Stimulated activated CD4-positive, alpha-beta T cell treated with anti-CD3 and anti-CD28 coated beads, Interleukin-2, amount 100 ng/mL, for 24 hours (primary cell): ENCODE measurements at regions not wholly inside any gene's neighbourhood (a gene's known extent, or its start where the extent isn't known, plus 50 kb on each side); places are given as distances from the start of the nearest gene placed in this dataset.
A peak's percentile ranks its signal among the peaks of the same experiment; 100 is the strongest.
"Not testable (repeated sequence)": the region's sequence is repeated elsewhere in the genome, so short reads cannot be mapped to it uniquely, and the experiment has no call there.

ENCODE experiments used
- DNase-seq, 2 donors: peaks; one replicate each; pipeline ENCODE4 v3.0.0-alpha.2; 2020

GRCh38 chr1:213324859-213325258 is 273.8 kb downstream of the RPS6KC1 start:
- no peak for DNase-seq

GRCh38 chr1:213325482-213325881 is 274.4 kb downstream of the RPS6KC1 start:
- DNase-seq, result no peak

GRCh38 chr1:213326281-213327016 is 275.4 kb downstream of the RPS6KC1 start:
- DNase-seq, result no peak

- DNase-seq, result no peak
These were observed 276.1 kb downstream of the RPS6KC1 start for GRCh38 chr1:213327017-213327667.

- DNase-seq, result no peak
These were observed 278.5 kb downstream of the RPS6KC1 start for GRCh38 chr1:213329406-213330008.

GRCh38 chr1:213330281-213330680 is 279.2 kb downstream of the RPS6KC1 start:
- no peak for DNase-seq

- DNase-seq, result no peak
These were observed 280.7 kb downstream of the RPS6KC1 start for GRCh38 chr1:213331631-213332175.

GRCh38 chr1:213332491-213332890 is 281.4 kb downstream of the RPS6KC1 start:
- DNase-seq, result no peak

- DNase-seq, result no peak
These were observed 282.1 kb downstream of the RPS6KC1 start for GRCh38 chr1:213333121-213333520.

GRCh38 chr1:213335084-213335483 is 284.0 kb downstream of the RPS6KC1 start:
- DNase-seq, result no peak

- no peak for DNase-seq
These were observed 286.1 kb downstream of the RPS6KC1 start for GRCh38 chr1:213337025-213337678.

- DNase-seq, result no peak
These were observed 289.6 kb downstream of the RPS6KC1 start for GRCh38 chr1:213340593-213340992.

GRCh38 chr1:213345621-213346020 is 294.6 kb downstream of the RPS6KC1 start:
- DNase-seq, result no peak

- DNase-seq, result no peak
These were observed 306.4 kb downstream of the RPS6KC1 start for GRCh38 chr1:213357403-213357802.

GRCh38 chr1:213358368-213358767 is 307.3 kb downstream of the RPS6KC1 start:
- not testable (repeated sequence) for DNase-seq

GRCh38 chr1:213362598-213362997 is 311.6 kb downstream of the RPS6KC1 start:
- no peak for DNase-seq

GRCh38 chr1:213366141-213366831 is 315.2 kb downstream of the RPS6KC1 start:
- no peak for DNase-seq

GRCh38 chr1:213369465-213369864 is 318.4 kb downstream of the RPS6KC1 start:
- DNase-seq, result no peak

GRCh38 chr1:213370523-213370922 is 319.5 kb downstream of the RPS6KC1 start:
- DNase-seq, result no peak

GRCh38 chr1:213371525-213371846 is 320.4 kb downstream of the RPS6KC1 start:
- DNase-seq, result no peak

GRCh38 chr1:213371847-213372619 is 321.0 kb downstream of the RPS6KC1 start:
- DNase-seq, result no peak

- DNase-seq, result peak; percentile 72 to 79
These were observed 323.3 kb downstream of the RPS6KC1 start for GRCh38 chr1:213374369-213374768.
